B cell (primary cell): ENCODE measurements at regions not wholly inside any gene's neighbourhood (a gene's known extent, or its start where the extent isn't known, plus 50 kb on each side); places are given as distances from the start of the nearest gene placed in this dataset.

Experiments used
- ATAC-seq: fragments of 200-7000 bp; cut with Tn5 transposase; one replicate; pipeline ENCODE4 v1.10.0; 2021; ENCODE audit warnings: low read depth, mild to moderate bottlenecking, moderate number of reproducible peaks, moderate library complexity
- CTCF ChIA-PET: fragments of 350-600 bp; sonication (Branson Sonifier 250); formaldehyde crosslinking; loops from one replicate; lab custom pipeline; 2021; ENCODE audit warnings: antibody characterized with exemption, inconsistent platforms; lab: Charles Lee
- POLR2A ChIA-PET: fragments of 350-600 bp; sonication (Branson Sonifier 250); formaldehyde crosslinking; loops from one replicate; lab custom pipeline; 2021; ENCODE audit warnings: antibody characterized with exemption; lab: Charles Lee
- DNase-seq: peaks from one replicate; pipeline ENCODE4 v3.0.0; 2013
- H2AFZ ChIP-seq: 2 replicates; pipeline ENCODE4 v1.6.1; 2012; ENCODE audit warnings: mild to moderate bottlenecking, low read depth, low read length; ENCODE audit not compliant: insufficient read depth, poor library complexity, severe bottlenecking
- H3K27ac ChIP-seq, 2 donors: 1 replicate in 1 of 2; 2 replicates in 1 of 2; pipeline ENCODE4 v1.5.1; 2012 to 2013; ENCODE audit warnings: low read length in 2 of 2, mild to moderate bottlenecking in 2 of 2, moderate library complexity in 1 of 2
- H3K27me3 ChIP-seq, 4 experiments: fragments of 200-600 bp in 1 of 4; sonication (generic) in 1 of 4; replicated peaks in 1 of 4; 1 replicate in 2 of 4; 2 replicates in 2 of 4; pipeline versions ENCODE4 v1.6.1 to v1.7.0; 2013 to 2016; ENCODE audit warnings: low read length in 3 of 4, mild to moderate bottlenecking in 2 of 4, mixed read lengths in 1 of 4, moderate library complexity in 1 of 4; ENCODE audit not compliant: insufficient read depth in 4 of 4, control insufficient read depth in 3 of 4; ENCODE audit errors: control extremely low read depth in 1 of 4
- H3K36me3 ChIP-seq, 2 experiments: replicated peaks in 1 of 2; 1 replicate in 1 of 2; 2 replicates in 1 of 2; pipeline versions ENCODE4 v1.6.1 to v1.7.1; 2013; ENCODE audit warnings: low read length in 1 of 2; ENCODE audit not compliant: insufficient read depth in 2 of 2, control insufficient read depth in 1 of 2; ENCODE audit errors: control extremely low read depth in 1 of 2, extremely low read depth in 1 of 2
- H3K4me1 ChIP-seq, 2 donors: fragments of 200-600 bp in 1 of 2; sonication (generic) in 1 of 2; 1 replicate in 1 of 2; 2 replicates in 1 of 2; pipeline versions ENCODE4 v1.5.1 to v1.6.1; 2013 to 2017; ENCODE audit warnings: low read length in 2 of 2; ENCODE audit not compliant: control insufficient read depth in 2 of 2, insufficient read depth in 2 of 2
- H3K4me2 ChIP-seq: replicated peaks from 2 replicates; pipeline ENCODE3; 2012; ENCODE audit warnings: mild to moderate bottlenecking, low read depth, low read length; ENCODE audit not compliant: poor library complexity, severe bottlenecking
- H3K4me3 ChIP-seq, 5 experiments: fragments of 200-600 bp in 1 of 5; sonication (generic) in 1 of 5; 1 replicate in 3 of 5; 2 replicates in 2 of 5; pipeline versions ENCODE4 v1.5.1 to v1.7.0; 2011 to 2016; ENCODE audit warnings: low read length in 4 of 5, mild to moderate bottlenecking in 4 of 5, low read depth in 2 of 5, control low read depth in 1 of 5, moderate library complexity in 1 of 5; ENCODE audit not compliant: insufficient read depth in 1 of 5; ENCODE audit errors: control extremely low read depth in 1 of 5, extremely low read depth in 1 of 5
- H3K79me2 ChIP-seq: fragments of 200-600 bp; sonication (generic); one replicate; pipeline ENCODE4 v1.6.0; 2016; ENCODE audit warnings: low read length; ENCODE audit not compliant: control insufficient read depth, insufficient read depth
- H3K9ac ChIP-seq: fragments of 200-600 bp; sonication (generic); 2 replicates; pipeline ENCODE4 v1.6.1; 2017; ENCODE audit warnings: mild to moderate bottlenecking, low read length, moderate library complexity
- H3K9me3 ChIP-seq, 3 donors: one replicate each; pipeline versions ENCODE4 v1.6.1 to v1.7.1; 2013; ENCODE audit warnings: low read length in 2 of 3; ENCODE audit not compliant: control insufficient read depth in 2 of 3, insufficient read depth in 1 of 3; ENCODE audit errors: control extremely low read depth in 1 of 3
- H4K20me1 ChIP-seq: 2 replicates; pipeline ENCODE4 v1.6.0; 2012; ENCODE audit warnings: mild to moderate bottlenecking, low read length; ENCODE audit not compliant: insufficient read depth, control insufficient read depth, poor library complexity, severe bottlenecking
- H3K27ac Mint-ChIP-seq: one replicate; pipeline ENCODE4 v1.8.0; 2021; ENCODE audit warnings: mixed read lengths
- H3K27me3 Mint-ChIP-seq: one replicate; pipeline ENCODE4 v1.8.0; 2021; ENCODE audit warnings: mixed read lengths
- H3K4me1 Mint-ChIP-seq: one replicate; pipeline ENCODE4 v1.8.0; 2021; ENCODE audit warnings: mixed read lengths
- H3K4me3 Mint-ChIP-seq: one replicate; pipeline ENCODE4 v1.8.0; 2021; ENCODE audit warnings: mixed read lengths
- H3K9me3 Mint-ChIP-seq: one replicate; pipeline ENCODE4 v1.8.0; 2022; ENCODE audit warnings: mixed read lengths; ENCODE audit not compliant: insufficient read depth
- EZH2 ChIP-seq: IDR thresholded peaks from 2 replicates; pipeline ENCODE4 v1.6.1; 2012; ENCODE audit warnings: borderline replicate concordance, low read depth, mild to moderate bottlenecking, moderate library complexity, low read length; ENCODE audit not compliant: insufficient read depth, poor library complexity, severe bottlenecking
- WGBS: methylation state at CpG from one replicate; pipeline ENCODE4 v1.1.5; 2013; ENCODE audit warnings: missing lambda C conversion rate; ENCODE audit not compliant: insufficient coverage; 5-methylcytosine and 5-hydroxymethylcytosine counted together
- intact Hi-C: fragments of 100-400 bp; cut with micrococcal nuclease; formaldehyde crosslinking; loops from one replicate; pipeline ENCODE4 v1.10.0; 2022
- TF ChIP-seq, protein P1 (sequence below): fragments of 200-600 bp; IDR thresholded peaks from one replicate; pipeline ENCODE4 v1.8.0; 2022; ENCODE audit warnings: antibody characterized with exemption, mild to moderate bottlenecking

DNA sequence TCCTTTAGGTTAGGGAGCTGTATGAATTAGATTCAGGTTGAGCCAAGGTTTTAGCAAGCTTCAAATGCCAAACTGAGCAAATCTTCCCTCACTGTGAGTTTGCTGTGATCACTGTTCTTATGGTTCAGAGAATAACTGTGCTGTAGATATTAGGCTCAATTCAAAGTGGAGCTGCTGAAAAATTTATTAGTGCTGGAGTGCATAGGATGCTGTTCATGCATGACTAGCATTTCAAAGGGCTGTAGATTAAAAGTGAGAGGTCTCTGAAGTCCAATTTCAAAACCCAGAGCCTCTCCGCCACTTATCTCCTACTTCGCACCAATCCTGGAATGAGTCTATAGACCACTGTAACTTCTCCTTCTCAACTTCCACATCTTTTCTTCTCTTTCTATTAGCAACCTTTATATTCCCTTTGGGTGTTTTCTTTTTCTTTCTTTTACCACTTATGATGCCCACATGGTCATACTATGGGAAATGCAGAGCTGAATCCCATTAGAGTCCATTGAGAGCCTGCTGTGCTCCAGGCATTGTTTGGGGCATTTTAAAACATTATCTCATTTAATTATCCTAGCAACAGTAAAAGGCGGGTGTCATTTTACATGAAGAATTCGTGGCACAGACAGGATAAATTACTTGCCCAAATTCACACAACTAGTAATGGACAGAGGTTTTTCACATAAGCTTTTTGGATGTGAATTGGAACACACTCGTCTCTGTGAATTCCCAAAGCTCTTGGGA lies 77.5 kb upstream of the EEA1 start:
- no peaks in the 10 kb centered on the region for H3K9me3 Mint-ChIP-seq
- no peaks in the 10 kb centered on the region for H3K27me3 ChIP-seq
- H3K4me3 Mint-ChIP-seq = no peak overlapping the region
- ChIA-PET POLR2A (no interaction called here), CTCF (no interaction called here)
- H3K27ac ChIP-seq = no peak overlapping the region
- no peaks in the 10 kb centered on the region for H4K20me1 ChIP-seq
- H2AFZ ChIP-seq = no peak overlapping the region
- no peak for TF ChIP-seq EZH2
- TF ChIP-seq, protein P1, sequence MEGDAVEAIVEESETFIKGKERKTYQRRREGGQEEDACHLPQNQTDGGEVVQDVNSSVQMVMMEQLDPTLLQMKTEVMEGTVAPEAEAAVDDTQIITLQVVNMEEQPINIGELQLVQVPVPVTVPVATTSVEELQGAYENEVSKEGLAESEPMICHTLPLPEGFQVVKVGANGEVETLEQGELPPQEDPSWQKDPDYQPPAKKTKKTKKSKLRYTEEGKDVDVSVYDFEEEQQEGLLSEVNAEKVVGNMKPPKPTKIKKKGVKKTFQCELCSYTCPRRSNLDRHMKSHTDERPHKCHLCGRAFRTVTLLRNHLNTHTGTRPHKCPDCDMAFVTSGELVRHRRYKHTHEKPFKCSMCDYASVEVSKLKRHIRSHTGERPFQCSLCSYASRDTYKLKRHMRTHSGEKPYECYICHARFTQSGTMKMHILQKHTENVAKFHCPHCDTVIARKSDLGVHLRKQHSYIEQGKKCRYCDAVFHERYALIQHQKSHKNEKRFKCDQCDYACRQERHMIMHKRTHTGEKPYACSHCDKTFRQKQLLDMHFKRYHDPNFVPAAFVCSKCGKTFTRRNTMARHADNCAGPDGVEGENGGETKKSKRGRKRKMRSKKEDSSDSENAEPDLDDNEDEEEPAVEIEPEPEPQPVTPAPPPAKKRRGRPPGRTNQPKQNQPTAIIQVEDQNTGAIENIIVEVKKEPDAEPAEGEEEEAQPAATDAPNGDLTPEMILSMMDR = no peak
- no peak overlapping the region for H3K4me2 ChIP-seq
- no peaks in the 10 kb centered on the region for H3K4me1 ChIP-seq
- no peak overlapping the region for H3K9ac ChIP-seq
- no peaks in the 10 kb centered on the region for H3K9me3 ChIP-seq
- H3K4me3 ChIP-seq = no peak overlapping the region
- intact Hi-C loops = no loop called here
- peaks cover 0 to 3% of the 10 kb centered on the region in 2 experiments for H3K36me3 ChIP-seq
- H3K4me1 Mint-ChIP-seq = peaks cover 3% of the 10 kb centered on the region
- H3K27me3 Mint-ChIP-seq = no peaks in the 10 kb centered on the region
- ATAC-seq (no peak), DNase-seq (no peak)
- no peak overlapping the region for H3K27ac Mint-ChIP-seq
- WGBS = 86% methylated on average over 3 of the region's 5 CpGs
- H3K79me2 ChIP-seq = no peaks in the 10 kb centered on the region

DNA sequence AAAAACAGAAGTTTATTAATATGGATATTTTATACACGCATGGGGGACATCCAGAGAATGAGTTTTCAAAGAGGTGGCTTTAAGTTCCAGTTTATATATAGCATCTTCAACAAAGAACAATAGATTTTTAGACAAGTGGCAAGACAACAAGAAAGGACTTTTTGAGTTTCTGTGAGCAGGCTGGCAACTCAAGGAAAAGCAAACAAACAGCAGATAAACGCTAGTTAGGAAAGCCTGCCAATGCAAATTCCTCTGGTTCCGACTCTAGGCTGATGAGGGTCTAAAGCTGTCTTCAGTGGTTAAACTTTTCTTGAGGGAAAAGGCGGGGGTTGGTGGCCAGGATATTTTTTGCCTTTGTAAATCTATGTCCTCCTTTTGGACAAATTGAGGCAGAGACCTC lies 78.4 kb upstream of the EEA1 start:
- H3K4me3 Mint-ChIP-seq = no peak overlapping the region
- no peak for ATAC-seq
- CTCF ChIA-PET = interaction anchor here (1.1 to 3.3 kb wide), 4 partner anchors 11 to 390 kb away, joined by 3 to 18 read pairs (median 8); no protein-coding TSS in a partner anchor

More for the DNA sequence above, 78.4 kb upstream of the EEA1 start:
- Histone ChIP-seq H3K36me3 (peaks cover 0 to 3% of the 10 kb centered on the region in 2 experiments), H4K20me1 (no peaks in the 10 kb centered on the region), H3K79me2 (no peaks in the 10 kb centered on the region), H3K9ac (no peak overlapping the region), H2AFZ (no peak overlapping the region), H3K4me3 (no peak overlapping the region), H3K4me2 (no peak overlapping the region), H3K27ac (no peak overlapping the region), H3K27me3 (no peaks in the 10 kb centered on the region), H3K9me3 (no peaks in the 10 kb centered on the region), H3K4me1 (no peaks in the 10 kb centered on the region)
- H3K27me3 Mint-ChIP-seq = no peaks in the 10 kb centered on the region
- POLR2A ChIA-PET = no interaction called here
- intact Hi-C loops = no loop called here
- H3K4me1 Mint-ChIP-seq = peaks cover 3% of the 10 kb centered on the region
- DNase-seq = no peak
- WGBS = 87% methylated on average over 3 of the region's 4 CpGs
- TF ChIP-seq, protein P1 = no peak
- no peak for TF ChIP-seq EZH2
- H3K27ac Mint-ChIP-seq = no peak overlapping the region
- no peaks in the 10 kb centered on the region for H3K9me3 Mint-ChIP-seq
